Subcutaneous abdominal adipose tissue (tissue), 5 donors: ENCODE measurements at regions not wholly inside any gene's neighbourhood (a gene's known extent, or its start where the extent isn't known, plus 50 kb on each side); places are given as distances from the start of the nearest gene placed in this dataset.
"Not testable (repeated sequence)": the region's sequence is repeated elsewhere in the genome, so short reads cannot be mapped to it uniquely, and the experiment has no call there.

Experiments used
- H3K27ac ChIP-seq: one replicate; pipeline ENCODE4 v1.7.0; 2013; ENCODE audit warnings: low read depth, mild to moderate bottlenecking, inconsistent platforms, low read length, moderate library complexity
- H3K27me3 ChIP-seq, 5 donors: one replicate each; pipeline ENCODE4 v1.7.0; 2013; ENCODE audit warnings: low read length in 5 of 5, inconsistent platforms in 1 of 5; ENCODE audit not compliant: control insufficient read depth in 5 of 5, insufficient read depth in 4 of 5
- H3K36me3 ChIP-seq, 5 donors: one replicate each; pipeline ENCODE4 v1.7.0; 2013; ENCODE audit warnings: low read length in 5 of 5; ENCODE audit not compliant: control insufficient read depth in 5 of 5, insufficient read depth in 5 of 5
- H3K4me1 ChIP-seq, 5 donors: one replicate each; pipeline ENCODE4 v1.7.0; 2013; ENCODE audit warnings: low read length in 5 of 5, mild to moderate bottlenecking in 3 of 5, moderate library complexity in 1 of 5; ENCODE audit not compliant: control insufficient read depth in 5 of 5, insufficient read depth in 5 of 5
- H3K4me3 ChIP-seq, 5 donors: one replicate each; pipeline ENCODE4 v1.7.0; 2013; ENCODE audit warnings: low read length in 5 of 5, low read depth in 1 of 5
- H3K9ac ChIP-seq, 5 donors: one replicate each; pipeline ENCODE4 v1.7.0; 2013; ENCODE audit warnings: low read length in 5 of 5, mild to moderate bottlenecking in 4 of 5, moderate library complexity in 3 of 5
- H3K9me3 ChIP-seq, 5 donors: one replicate each; pipeline ENCODE4 v1.7.0; 2013; ENCODE audit warnings: low read length in 5 of 5; ENCODE audit not compliant: control insufficient read depth in 5 of 5
- donor health status: healthy.
- donor health status: healthy.
- donor health status: healthy.
- donor health status: healthy.
- donor health status: healthy.

GRCh38 chrY:10627116-10627515 lies 1099.4 kb downstream of the TSPY10 start:
- Histone ChIP-seq H3K9ac (no peak overlapping the region), H3K4me1 (no peaks in the 10 kb centered on the region), H3K36me3 (no peaks in the 10 kb centered on the region), H3K27me3 (no peaks in the 10 kb centered on the region), H3K9me3 (no peaks in the 10 kb centered on the region), H3K4me3 (no peak overlapping the region), H3K27ac (no peak overlapping the region)

DNA sequence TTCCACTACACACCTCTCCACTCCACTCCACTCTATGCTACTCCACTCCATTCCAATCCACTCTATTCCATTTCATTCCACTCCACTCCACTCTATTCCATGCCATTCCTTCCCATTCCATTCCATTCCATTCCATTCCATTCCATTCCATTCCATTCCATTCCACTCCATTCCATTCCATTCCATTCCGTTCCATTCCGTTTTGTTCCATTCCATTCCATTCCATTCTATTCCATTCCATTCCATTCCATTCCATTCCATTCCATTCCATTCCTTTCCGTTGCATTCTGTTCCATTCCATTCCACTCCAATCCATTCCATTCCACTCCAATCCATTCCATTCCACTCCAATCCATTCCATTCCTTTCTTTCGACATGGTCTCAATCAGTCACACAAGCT lies 1121.1 kb downstream of the TSPY10 start:
- H3K9ac ChIP-seq, H3K27ac ChIP-seq, H3K36me3 ChIP-seq, H3K27me3 ChIP-seq, H3K4me1 ChIP-seq, H3K9me3 ChIP-seq, H3K4me3 ChIP-seq: not testable (repeated sequence)

DNA sequence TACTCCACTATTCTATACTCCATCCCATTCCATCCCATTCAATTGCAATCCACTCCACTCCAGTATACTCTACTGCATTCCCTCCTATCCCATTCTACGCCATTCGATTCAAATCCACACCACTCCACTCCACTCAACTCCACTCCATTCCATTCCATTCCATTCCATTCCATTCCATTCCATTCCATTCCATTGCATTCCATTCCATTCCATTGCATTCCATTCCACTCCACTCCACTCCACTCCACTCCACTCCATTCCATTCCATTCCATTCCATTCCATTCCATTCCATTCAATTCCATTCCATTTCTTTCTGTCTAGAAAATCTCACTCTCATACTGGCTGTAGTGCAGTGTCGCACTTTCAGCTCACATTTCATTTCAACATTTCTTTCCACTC lies 1129.4 kb downstream of the TSPY10 start:
- H3K9ac ChIP-seq, H3K4me3 ChIP-seq, H3K27ac ChIP-seq, H3K4me1 ChIP-seq, H3K9me3 ChIP-seq, H3K27me3 ChIP-seq, H3K36me3 ChIP-seq: not testable (repeated sequence)

DNA sequence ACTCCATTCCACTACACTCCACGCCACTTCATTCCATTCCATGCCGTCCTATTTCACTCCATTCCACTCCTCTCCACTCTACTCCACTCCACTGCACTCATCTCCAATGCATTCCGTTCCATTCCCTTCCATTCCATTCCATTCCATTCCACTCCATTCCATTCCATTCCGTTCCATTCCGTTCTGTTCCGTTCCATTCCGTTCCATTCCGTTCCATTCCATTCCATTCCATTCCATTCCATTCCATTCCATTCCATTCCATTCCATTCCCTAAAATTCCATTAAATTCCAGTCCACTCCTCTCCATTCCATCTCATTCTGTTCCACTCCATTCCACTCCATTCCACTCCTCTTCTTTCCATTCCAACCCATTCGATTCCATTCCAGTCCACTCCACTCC lies 1139.1 kb downstream of the TSPY10 start:
- Histone ChIP-seq H3K4me3 (peak overlapping the region in 2 of 5 donors; percentile 0 to 11), H3K9ac (no peak overlapping the region), H3K9me3 (peaks cover 0 to 8% (median 2%) of the 10 kb centered on the region in 5 donors), H3K27me3 (no peaks in the 10 kb centered on the region), H3K4me1 (no peaks in the 10 kb centered on the region), H3K36me3 (no peaks in the 10 kb centered on the region), H3K27ac (no peak overlapping the region)

DNA sequence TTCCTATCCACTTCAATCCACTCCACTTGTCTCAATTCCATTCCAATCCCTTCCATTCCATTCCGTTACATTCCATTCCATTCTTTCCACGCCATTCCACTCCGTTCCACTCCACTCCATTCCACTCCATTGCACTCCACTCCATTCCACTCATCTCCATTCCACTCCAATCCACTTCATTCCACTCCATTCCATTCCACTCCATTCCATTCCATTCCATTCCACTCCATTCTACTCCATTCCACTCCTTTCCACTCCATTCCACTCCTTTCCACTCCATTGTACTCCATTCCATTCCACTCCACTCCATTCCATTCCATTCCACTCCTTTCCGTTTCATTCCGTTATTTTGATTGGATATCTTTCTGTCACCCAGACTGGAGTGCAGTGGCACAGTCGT lies 1158.7 kb downstream of the TSPY10 start:
- Histone ChIP-seq H3K36me3 (no peaks in the 10 kb centered on the region), H3K27ac (no peak overlapping the region), H3K4me3 (no peak overlapping the region), H3K4me1 (no peaks in the 10 kb centered on the region), H3K27me3 (no peaks in the 10 kb centered on the region), H3K9ac (no peak overlapping the region), H3K9me3 (peaks cover 0 to 7% (median 0%) of the 10 kb centered on the region in 5 donors)
